H1 (cell line): ENCODE measurements at regions not wholly inside any gene's neighbourhood (a gene's known extent, or its start where the extent isn't known, plus 50 kb on each side); places are given as distances from the start of the nearest gene placed in this dataset.

Source experiments
- CTCF ChIA-PET: fragments of 300-600 bp; sonication (Branson Sonifier 250); formaldehyde crosslinking; loops from one replicate; lab custom pipeline; 2021; ENCODE audit not compliant: partially characterized antibody; lab: Charles Lee
- POLR2A ChIA-PET: fragments of 300-600 bp; sonication (Branson Sonifier 250); formaldehyde crosslinking; loops from one replicate; lab custom pipeline; 2021; ENCODE audit warnings: inconsistent platforms; ENCODE audit not compliant: partially characterized antibody; lab: Charles Lee
- DNase-seq, 2 experiments: peaks; one replicate each; pipeline versions ENCODE4 v3.0.0 to v3.0.0-alpha.2; 2010 to 2022; ENCODE audit warnings: low spot score in 2 of 2, low read depth in 1 of 2, mixed read lengths in 1 of 2
- FAIRE-seq: peaks from 2 replicates; lab custom pipeline; 2011; peaks lifted over from hg19 to GRCh38; lab: Jason Lieb, UNC
- H2AFZ ChIP-seq: 2 replicates; pipeline ENCODE4 v1.8.1; 2012; ENCODE audit warnings: low read length, inconsistent platforms
- H2AK5ac ChIP-seq: 2 replicates; pipeline ENCODE4 v1.6.1; 2013; ENCODE audit warnings: low read depth, low read length
- H2BK120ac ChIP-seq: replicated peaks from 2 replicates; pipeline ENCODE3; 2013; ENCODE audit warnings: low read depth, low read length, inconsistent platforms
- H2BK12ac ChIP-seq: 2 replicates; pipeline ENCODE4 v1.6.1; 2013; ENCODE audit warnings: low read depth, low read length
- H2BK15ac ChIP-seq: 2 replicates; pipeline ENCODE4 v1.6.1; 2013; ENCODE audit warnings: low read length
- H2BK20ac ChIP-seq: 2 replicates; pipeline ENCODE4 v1.6.1; 2013; ENCODE audit warnings: low read length
- H2BK5ac ChIP-seq: 2 replicates; pipeline ENCODE4 v1.6.1; 2013; ENCODE audit warnings: low read depth, low read length
- H3K14ac ChIP-seq: 2 replicates; pipeline ENCODE4 v1.6.1; 2013; ENCODE audit warnings: inconsistent platforms; ENCODE audit not compliant: insufficient read length
- H3K18ac ChIP-seq: 2 replicates; pipeline ENCODE4 v1.6.1; 2013; ENCODE audit warnings: low read length; ENCODE audit errors: extremely low read depth
- H3K23ac ChIP-seq: 2 replicates; pipeline ENCODE4 v1.6.1; 2013; ENCODE audit warnings: inconsistent platforms; ENCODE audit not compliant: insufficient read length
- H3K23me2 ChIP-seq: 2 replicates; pipeline ENCODE4 v1.6.1; 2013; ENCODE audit warnings: low read depth, low read length
- H3K27ac ChIP-seq: 2 replicates; pipeline ENCODE4 v1.6.1; 2011; ENCODE audit warnings: low read depth, low read length, inconsistent platforms
- H3K27me3 ChIP-seq, 4 experiments: replicated peaks in 1 of 4; 1 replicate in 1 of 4; 2 replicates in 3 of 4; pipeline versions ENCODE4 v1.6.1 to v1.8.1; 2011 to 2013; ENCODE audit warnings: low read length in 3 of 4, mild to moderate bottlenecking in 3 of 4, inconsistent platforms in 2 of 4, mixed read lengths in 2 of 4, moderate library complexity in 1 of 4; ENCODE audit not compliant: control insufficient read depth in 3 of 4, insufficient read depth in 3 of 4; ENCODE audit errors: extremely low read depth in 1 of 4
- H3K36me3 ChIP-seq, 4 experiments: 2 replicates each; pipeline versions ENCODE4 v1.6.1 to v1.8.1; 2011 to 2013; ENCODE audit warnings: mild to moderate bottlenecking in 4 of 4, low read length in 3 of 4, moderate library complexity in 2 of 4, control low read depth in 1 of 4, inconsistent platforms in 1 of 4; ENCODE audit not compliant: insufficient read depth in 4 of 4, control insufficient read depth in 2 of 4
- H3K4ac ChIP-seq: replicated peaks from 2 replicates; pipeline ENCODE3; 2013; ENCODE audit warnings: low read length, low read depth, mixed read lengths, inconsistent platforms; ENCODE audit not compliant: insufficient read length
- H3K4me1 ChIP-seq, 4 experiments: replicated peaks in 1 of 4; 1 replicate in 1 of 4; 2 replicates in 3 of 4; pipeline versions ENCODE4 v1.6.1 to v1.8.1; 2011 to 2013; ENCODE audit warnings: low read length in 3 of 4, inconsistent platforms in 2 of 4, mixed read lengths in 1 of 4; ENCODE audit not compliant: insufficient read depth in 4 of 4, control insufficient read depth in 3 of 4
- H3K4me2 ChIP-seq, 2 experiments: 2 replicates each; pipeline versions ENCODE4 v1.6.1 to v1.8.1; 2011 to 2013; ENCODE audit warnings: low read depth in 2 of 2, low read length in 2 of 2, control low read depth in 1 of 2, inconsistent platforms in 1 of 2, mild to moderate bottlenecking in 1 of 2; ENCODE audit not compliant: insufficient read depth in 1 of 2
- H3K4me3 ChIP-seq, 4 experiments: fragments of 200-600, 300-600 bp in 1 of 4; sonication (generic), shearing (Covaris generic), sonication (Bioruptor Twin) in 1 of 4; 2 replicates each; pipeline versions ENCODE4 v1.5.1 to v1.8.1; 2011 to 2016; ENCODE audit warnings: low read length in 4 of 4, low read depth in 3 of 4, control low read depth in 2 of 4, inconsistent platforms in 2 of 4, mild to moderate bottlenecking in 2 of 4, mixed read lengths in 1 of 4, moderate library complexity in 1 of 4; ENCODE audit not compliant: insufficient read depth in 2 of 4; ENCODE audit errors: extremely low read depth in 1 of 4
- H3K56ac ChIP-seq: replicated peaks from 2 replicates; pipeline ENCODE3; 2013; ENCODE audit warnings: low read depth, mild to moderate bottlenecking, mixed read lengths, low read length, inconsistent platforms; ENCODE audit not compliant: insufficient read length
- H3K79me1 ChIP-seq: 2 replicates; pipeline ENCODE4 v1.6.1; 2013; ENCODE audit warnings: low read depth, low read length, control low read depth
- H3K79me2 ChIP-seq, 2 experiments: 2 replicates each; pipeline versions ENCODE4 v1.6.1 to v1.8.1; 2012 to 2013; ENCODE audit warnings: low read length in 2 of 2, mild to moderate bottlenecking in 2 of 2, inconsistent platforms in 1 of 2; ENCODE audit not compliant: insufficient read depth in 2 of 2, control insufficient read depth in 1 of 2
- H3K9ac ChIP-seq, 4 experiments: replicated peaks in 1 of 4; 1 replicate in 1 of 4; 2 replicates in 3 of 4; pipeline versions ENCODE4 v1.6.1 to v1.8.1; 2011 to 2013; ENCODE audit warnings: low read depth in 3 of 4, low read length in 3 of 4, control low read depth in 2 of 4, mild to moderate bottlenecking in 2 of 4, moderate library complexity in 2 of 4, inconsistent platforms in 1 of 4; ENCODE audit errors: extremely low read depth in 1 of 4
- H3K9me3 ChIP-seq, 2 experiments: 2 replicates each; pipeline versions ENCODE4 v1.6.1 to v1.8.1; 2012 to 2013; ENCODE audit warnings: mild to moderate bottlenecking in 2 of 2, moderate library complexity in 2 of 2, control low read depth in 1 of 2, inconsistent platforms in 1 of 2, low read depth in 1 of 2, low read length in 1 of 2, mixed read lengths in 1 of 2; ENCODE audit not compliant: insufficient read depth in 2 of 2
- H4K20me1 ChIP-seq, 2 experiments: replicated peaks in 1 of 2; 2 replicates each; pipeline versions ENCODE3 to v1.8.1; 2011 to 2013; ENCODE audit warnings: inconsistent platforms in 2 of 2, low read length in 2 of 2, mild to moderate bottlenecking in 1 of 2; ENCODE audit not compliant: insufficient read depth in 2 of 2, control insufficient read depth in 1 of 2
- H4K5ac ChIP-seq: 2 replicates; pipeline ENCODE4 v1.6.1; 2013; ENCODE audit warnings: low read length, low read depth, mixed read lengths, inconsistent platforms; ENCODE audit not compliant: insufficient read length
- H4K8ac ChIP-seq: 2 replicates; pipeline ENCODE4 v1.8.0; 2013; ENCODE audit warnings: mild to moderate bottlenecking, moderate library complexity, low read length, inconsistent platforms; ENCODE audit not compliant: insufficient read depth; ENCODE audit errors: extremely low read depth
- H4K91ac ChIP-seq: replicated peaks from 2 replicates; pipeline ENCODE3; 2013; ENCODE audit warnings: low read length, mixed read lengths, inconsistent platforms; ENCODE audit not compliant: insufficient read length
- BACH1 ChIP-seq: IDR thresholded peaks from 2 replicates; pipeline ENCODE4 v1.6.1; 2012; ENCODE audit warnings: low read length, improper control_type of control experiment
- CTBP2 ChIP-seq: IDR thresholded peaks from 2 replicates; pipeline ENCODE4 v1.7.0; 2011; ENCODE audit warnings: borderline replicate concordance, mild to moderate bottlenecking, moderate library complexity, mixed read lengths, low read length; ENCODE audit not compliant: insufficient read depth, insufficient read length
- GTF2F1 ChIP-seq: IDR thresholded peaks from 2 replicates; pipeline ENCODE4 v1.6.1; 2012; ENCODE audit warnings: low read depth, low read length, improper control_type of control experiment, borderline replicate concordance
- HDAC6 ChIP-seq: IDR thresholded peaks from one replicate; pipeline ENCODE4 v1.7.1; 2012; ENCODE audit warnings: low read depth, mild to moderate bottlenecking, inconsistent platforms, low read length, moderate library complexity
- POLR2A ChIP-seq, 2 experiments: IDR thresholded peaks; 1 replicate in 1 of 2; 2 replicates in 1 of 2; pipeline ENCODE4 v1.6.1; 2011; ENCODE audit warnings: low read depth in 2 of 2, low read length in 2 of 2, mild to moderate bottlenecking in 2 of 2; ENCODE audit errors: control extremely low read depth in 1 of 2
- RFX5 ChIP-seq: IDR thresholded peaks from 2 replicates; pipeline ENCODE4 v1.6.1; 2011; ENCODE audit warnings: low read depth, low read length, improper control_type of control experiment, borderline replicate concordance
- RXRA ChIP-seq: IDR thresholded peaks from 2 replicates; pipeline ENCODE4 v1.6.1; 2011; ENCODE audit warnings: low read depth, mild to moderate bottlenecking, low read length, moderate library complexity; ENCODE audit not compliant: insufficient read depth
- TEAD4 ChIP-seq: IDR thresholded peaks from 2 replicates; pipeline ENCODE4 v1.6.1; 2012; ENCODE audit warnings: low read depth, low read length, inconsistent platforms, mixed read lengths
- ZNF274 ChIP-seq: IDR thresholded peaks from 2 replicates; pipeline ENCODE4 v1.7.0; 2012; ENCODE audit warnings: low read length, borderline replicate concordance; ENCODE audit errors: extremely low read depth
- WGBS, 2 experiments: shearing (Covaris generic) in 1 of 2; methylation state at CpG; one replicate each; pipeline versions ENCODE4 v1.1.6 to v1.1.7; 2013 to 2015; ENCODE audit warnings: low lambda C conversion rate in 2 of 2, mixed read lengths in 2 of 2, inconsistent platforms in 1 of 2, low coverage in 1 of 2, missing lambda C conversion rate in 1 of 2; ENCODE audit not compliant: insufficient replicate concordance in 2 of 2, insufficient coverage in 1 of 2, insufficient read length in 1 of 2; ENCODE audit errors: extremely low coverage in 1 of 2, missing lambda C conversion rate in 1 of 2; 5-methylcytosine and 5-hydroxymethylcytosine counted together
- TF ChIP-seq, protein P1 (sequence below): IDR thresholded peaks from 2 replicates; pipeline ENCODE4 v1.6.1; 2011; ENCODE audit warnings: low read depth, mild to moderate bottlenecking, low read length; ENCODE audit not compliant: insufficient read depth
- TF ChIP-seq, protein P2 (sequence below), 3 experiments: IDR thresholded peaks; 1 replicate in 2 of 3; 2 replicates in 1 of 3; pipeline versions ENCODE4 v1.5.1 to v1.6.1; 2011; ENCODE audit warnings: low read length in 3 of 3, mild to moderate bottlenecking in 3 of 3, inconsistent platforms in 2 of 3, low read depth in 1 of 3, moderate library complexity in 1 of 3; ENCODE audit not compliant: insufficient read depth in 1 of 3; ENCODE audit errors: control extremely low read depth in 1 of 3

DNA sequence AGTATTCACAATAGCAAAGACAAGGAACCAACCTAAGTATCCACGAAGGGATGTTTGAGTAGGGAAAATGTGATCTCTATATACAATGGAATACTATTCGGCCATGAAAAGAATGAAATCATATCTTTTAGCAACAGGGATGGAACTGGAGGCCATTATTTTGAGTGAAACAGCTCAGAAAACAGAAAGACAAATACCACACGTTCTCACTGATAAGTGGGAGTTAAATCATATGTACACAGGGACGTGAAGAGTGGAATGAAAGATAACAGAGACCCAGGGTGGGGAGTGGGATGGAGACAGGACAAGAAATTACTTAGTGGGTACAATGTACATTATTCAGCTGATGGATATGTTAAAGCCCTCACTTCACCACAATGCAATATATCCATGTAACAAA is 1012.7 kb downstream of the TBC1D22A start:
- H3K56ac ChIP-seq, result no peak overlapping the region
- H3K18ac ChIP-seq, result no peak overlapping the region
- no peak overlapping the region for H2BK15ac ChIP-seq
- H3K4ac ChIP-seq, result no peak overlapping the region
- H2BK5ac ChIP-seq, result no peak overlapping the region
- POLR2A ChIA-PET, result no interaction called here
- H3K4me1 ChIP-seq, result peaks cover 0 to 2% (median 0%) of the 10 kb centered on the region in 4 experiments; a peak in 1 of 7 replicates
- H3K4me2 ChIP-seq, result no peak overlapping the region
- H4K91ac ChIP-seq, result no peak overlapping the region
- no peaks in the 10 kb centered on the region for H3K23me2 ChIP-seq
- CTCF ChIA-PET, result interaction anchor here (1.1 to 2.1 kb wide), 4 partner anchors 9 to 34 kb away, joined by 3 to 6 read pairs (median 4); no protein-coding TSS in a partner anchor
- H3K79me2 ChIP-seq, result no peaks in the 10 kb centered on the region
- H3K27me3 ChIP-seq, result no peaks in the 10 kb centered on the region; a peak in 1 of 7 replicates
- WGBS, 2 experiments, result 93% methylated on average over 4 of the region's 4 CpGs; no CpG with 5 or more reads in 1 of the 2 experiments
- no peak overlapping the region for H3K9ac ChIP-seq
- no peak overlapping the region for H4K5ac ChIP-seq
- no peaks in the 10 kb centered on the region for H3K9me3 ChIP-seq
- DNase-seq (no peak), FAIRE-seq (no peak)
- H3K79me1 ChIP-seq, result no peaks in the 10 kb centered on the region
- H3K36me3 ChIP-seq, result no peaks in the 10 kb centered on the region
- H2AFZ ChIP-seq, result no peak overlapping the region
- no peak overlapping the region for H3K4me3 ChIP-seq
- no peak overlapping the region for H3K23ac ChIP-seq
- H4K8ac ChIP-seq, result no peak overlapping the region
- H2BK120ac ChIP-seq, result no peak overlapping the region
- H2BK20ac ChIP-seq, result no peak overlapping the region
- H3K27ac ChIP-seq, result no peak overlapping the region
- H2AK5ac ChIP-seq, result no peak overlapping the region
- no peak overlapping the region for H2BK12ac ChIP-seq
- H4K20me1 ChIP-seq, result no peaks in the 10 kb centered on the region
- no peak overlapping the region for H3K14ac ChIP-seq
- TF ChIP-seq POLR2A (IDR thresholded peaks at IDR 0.05; ENCODE audit: control extremely low read depth in 1 of 2, low read depth in 2 of 2, low read length in 2 of 2), result no peak
- TF ChIP-seq RXRA, result no peak
- no peak for TF ChIP-seq ZNF274
- no peak for TF ChIP-seq TEAD4
- TF ChIP-seq, protein P1, sequence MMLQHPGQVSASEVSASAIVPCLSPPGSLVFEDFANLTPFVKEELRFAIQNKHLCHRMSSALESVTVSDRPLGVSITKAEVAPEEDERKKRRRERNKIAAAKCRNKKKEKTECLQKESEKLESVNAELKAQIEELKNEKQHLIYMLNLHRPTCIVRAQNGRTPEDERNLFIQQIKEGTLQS, result no peak
- no peak for TF ChIP-seq HDAC6
- TF ChIP-seq GTF2F1, result no peak
- TF ChIP-seq, protein P2, sequence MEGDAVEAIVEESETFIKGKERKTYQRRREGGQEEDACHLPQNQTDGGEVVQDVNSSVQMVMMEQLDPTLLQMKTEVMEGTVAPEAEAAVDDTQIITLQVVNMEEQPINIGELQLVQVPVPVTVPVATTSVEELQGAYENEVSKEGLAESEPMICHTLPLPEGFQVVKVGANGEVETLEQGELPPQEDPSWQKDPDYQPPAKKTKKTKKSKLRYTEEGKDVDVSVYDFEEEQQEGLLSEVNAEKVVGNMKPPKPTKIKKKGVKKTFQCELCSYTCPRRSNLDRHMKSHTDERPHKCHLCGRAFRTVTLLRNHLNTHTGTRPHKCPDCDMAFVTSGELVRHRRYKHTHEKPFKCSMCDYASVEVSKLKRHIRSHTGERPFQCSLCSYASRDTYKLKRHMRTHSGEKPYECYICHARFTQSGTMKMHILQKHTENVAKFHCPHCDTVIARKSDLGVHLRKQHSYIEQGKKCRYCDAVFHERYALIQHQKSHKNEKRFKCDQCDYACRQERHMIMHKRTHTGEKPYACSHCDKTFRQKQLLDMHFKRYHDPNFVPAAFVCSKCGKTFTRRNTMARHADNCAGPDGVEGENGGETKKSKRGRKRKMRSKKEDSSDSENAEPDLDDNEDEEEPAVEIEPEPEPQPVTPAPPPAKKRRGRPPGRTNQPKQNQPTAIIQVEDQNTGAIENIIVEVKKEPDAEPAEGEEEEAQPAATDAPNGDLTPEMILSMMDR (IDR thresholded peaks at IDR 0.05; ENCODE audit: control extremely low read depth in 1 of 3, insufficient read depth in 1 of 3, low read depth in 1 of 3, low read length in 3 of 3), result no peak
- TF ChIP-seq CTBP2, result no peak
- no peak for TF ChIP-seq BACH1
- no peak for TF ChIP-seq RFX5
